ENCODE measurements at regions not wholly inside any gene's neighbourhood (a gene's known extent, or its start where the extent isn't known, plus 50 kb on each side); places are given as distances from the start of the nearest gene placed in this dataset.
A peak's percentile ranks its signal among the peaks of the same experiment; 100 is the strongest.
"Not testable (repeated sequence)": the region's sequence is repeated elsewhere in the genome, so short reads cannot be mapped to it uniquely, and the experiment has no call there.

DNA sequence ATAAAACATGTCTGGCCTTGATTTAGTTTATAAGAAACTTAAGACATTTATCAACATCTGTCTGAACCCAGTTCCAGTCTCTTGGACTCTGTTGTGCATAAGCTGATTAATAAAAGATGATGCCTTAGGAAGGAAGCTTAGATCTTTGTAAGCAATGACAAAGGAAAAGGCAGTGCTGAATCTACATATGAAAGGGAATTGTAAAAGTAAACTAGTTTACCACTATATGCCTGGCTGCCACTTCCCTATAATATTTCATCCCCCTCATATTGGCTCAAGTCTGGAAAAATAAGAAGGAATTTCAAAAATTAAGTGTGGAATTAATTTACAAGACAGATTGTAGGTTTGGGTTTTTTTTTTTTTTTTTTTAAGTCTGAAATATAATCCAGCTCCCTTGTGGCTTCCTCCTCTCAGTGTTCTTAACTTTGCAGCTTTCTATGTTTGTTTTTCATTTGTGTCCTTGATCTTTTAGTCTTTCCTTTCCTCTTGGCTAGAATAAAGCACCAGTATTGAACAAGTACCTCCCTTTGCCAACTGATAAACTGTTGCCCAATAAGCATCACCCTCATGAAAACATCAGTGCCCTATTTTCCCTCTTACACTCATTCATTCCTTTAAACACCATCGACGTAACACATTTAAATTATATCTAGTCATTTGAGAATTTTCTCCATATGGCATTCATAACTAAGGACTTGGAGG, 146.7 kb upstream of the TBX18 start:
- DNase-seq, result no peak

DNA sequence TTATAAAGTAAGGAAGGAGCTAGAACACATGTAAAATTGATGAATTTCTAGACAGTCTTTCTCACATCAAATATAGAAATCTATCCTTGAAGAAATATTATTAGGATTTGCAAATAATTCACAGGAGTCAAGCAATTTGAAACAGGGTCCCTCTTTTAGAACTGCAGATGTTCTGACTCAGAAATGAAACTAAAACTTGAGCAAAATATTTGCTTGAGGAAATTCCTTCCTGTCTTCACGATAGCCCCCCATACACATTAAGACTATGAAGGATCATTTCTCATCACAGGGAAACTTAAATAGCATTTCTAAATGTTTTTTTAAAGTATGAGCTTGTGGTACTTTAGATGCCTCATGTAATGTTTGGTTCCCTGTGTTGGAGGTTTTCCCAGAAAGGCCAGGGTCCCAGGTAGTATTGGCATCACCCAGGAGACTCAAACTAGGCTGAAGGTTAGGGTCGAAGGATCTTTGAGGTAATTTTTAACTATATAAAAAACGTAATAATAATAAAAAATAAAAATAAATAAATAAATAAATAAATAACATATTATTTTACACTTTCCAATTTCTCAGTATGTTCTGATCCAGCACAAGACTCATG, 144.0 kb upstream of the TBX18 start:
- no peak for DNase-seq

DNA sequence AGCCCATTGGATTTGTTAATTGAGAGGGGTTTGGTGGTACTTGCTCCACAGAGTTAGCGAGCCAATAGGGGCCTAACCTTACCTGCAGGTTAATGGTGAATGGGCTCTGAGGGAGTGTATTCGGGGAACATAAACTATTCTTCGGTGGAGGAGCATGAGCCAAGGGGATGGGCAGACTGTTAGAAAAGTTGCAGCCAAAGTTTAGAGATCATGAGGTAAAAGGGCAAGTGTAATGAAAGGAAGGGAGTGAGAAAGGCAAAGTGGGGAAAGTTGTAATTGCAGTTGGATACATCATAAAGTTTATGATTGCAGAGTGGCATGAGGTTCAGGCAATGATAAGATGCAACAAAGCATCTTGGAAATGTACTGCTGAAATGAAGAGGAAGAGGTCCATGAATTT, 142.1 kb upstream of the TBX18 start:
- no peak for DNase-seq

DNA sequence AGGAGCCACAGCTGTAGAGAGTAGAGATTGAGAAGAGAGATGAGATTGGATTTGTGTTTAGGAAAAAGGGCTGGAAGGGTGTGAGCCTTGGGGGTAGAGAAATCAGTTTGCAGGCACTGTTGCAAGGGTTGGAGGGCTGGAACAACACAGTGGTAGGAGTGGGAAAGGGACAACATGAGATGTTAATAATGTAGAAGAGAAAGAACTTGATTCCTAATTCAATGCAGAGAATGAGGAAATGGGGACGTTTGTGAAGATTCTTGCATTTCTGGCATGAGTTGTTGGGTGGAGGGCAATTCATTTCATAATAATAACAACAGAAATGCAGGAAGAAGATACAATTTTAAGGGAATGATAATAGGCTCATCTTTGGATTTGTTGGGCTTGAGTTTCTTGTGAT, 141.4 kb upstream of the TBX18 start:
- no peak for DNase-seq

DNA sequence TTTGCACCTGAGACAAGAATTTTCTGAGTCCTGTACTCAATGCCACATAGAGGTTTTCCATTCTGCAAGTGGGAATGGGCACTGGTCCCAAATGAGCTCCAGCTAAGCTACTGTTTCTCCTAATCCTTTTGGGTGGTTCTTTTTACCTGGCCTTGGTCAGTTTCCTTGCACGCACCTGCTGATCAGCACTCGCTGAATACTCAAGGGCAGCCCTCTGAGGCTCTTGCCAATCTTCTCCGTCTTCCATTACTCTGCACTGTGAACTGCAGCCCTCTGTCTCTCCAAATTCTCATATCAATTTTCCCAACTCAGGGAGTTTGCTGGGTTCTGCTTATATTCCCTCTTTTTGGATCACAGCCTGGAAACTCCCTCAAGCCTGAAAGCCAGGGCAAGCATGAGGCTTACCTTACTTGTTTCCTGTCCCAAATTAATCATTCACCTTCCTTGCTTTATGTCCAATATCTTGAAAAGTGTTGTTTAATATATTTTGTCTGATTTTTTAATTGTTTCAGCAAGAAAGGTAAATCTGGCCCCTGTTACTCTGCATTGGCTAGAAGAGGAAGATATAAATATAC, 138.0 kb upstream of the TBX18 start:
- DNase-seq, result no peak

DNA sequence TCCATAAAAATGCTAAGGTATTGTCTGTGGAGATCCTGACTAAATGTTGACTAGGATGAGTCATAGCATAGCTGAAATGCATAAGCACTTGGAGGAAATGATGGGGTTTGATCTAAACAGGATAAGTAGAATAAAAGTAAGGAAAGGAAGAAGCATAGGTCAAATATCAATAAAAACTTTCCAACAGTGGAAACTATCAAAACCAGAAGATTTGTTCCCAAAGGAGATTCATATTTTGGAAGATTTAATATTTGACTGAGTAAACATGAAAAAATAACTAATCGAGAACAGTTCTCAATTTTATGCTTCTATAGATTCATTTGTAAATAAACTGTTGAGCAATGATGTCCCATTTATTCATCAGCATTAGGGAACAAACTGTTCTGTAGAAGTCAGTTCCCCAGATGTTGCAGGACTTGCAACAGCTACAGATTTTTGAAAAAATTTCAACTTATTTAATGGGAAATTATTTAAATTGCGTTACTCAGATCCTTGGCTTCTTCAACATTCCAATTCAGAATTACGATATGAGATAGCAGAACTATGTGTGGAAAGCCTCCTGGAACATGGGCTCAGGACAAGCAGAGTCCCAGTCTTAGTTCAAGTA, 133.7 kb upstream of the TBX18 start:
- peak; percentile 1 for DNase-seq

DNA sequence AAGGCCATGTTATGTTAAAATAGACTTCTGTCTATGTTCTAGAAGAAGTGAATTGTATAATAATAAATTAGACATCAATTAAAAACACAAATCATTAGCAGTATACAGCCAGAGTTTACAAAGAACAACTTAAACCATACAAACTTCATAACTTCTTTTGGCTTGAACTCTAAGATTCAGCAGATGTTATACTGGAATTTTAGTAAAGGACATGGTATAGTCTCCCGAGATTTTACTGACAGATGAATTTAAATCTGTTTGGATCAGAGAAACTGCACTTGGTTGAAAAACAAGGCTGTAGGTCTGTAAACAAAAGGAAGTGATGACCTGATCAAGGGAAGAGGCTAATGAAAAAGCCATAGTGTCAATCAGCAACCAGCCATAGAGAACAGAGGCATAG, 132.6 kb upstream of the TBX18 start:
- no peak for DNase-seq

DNA sequence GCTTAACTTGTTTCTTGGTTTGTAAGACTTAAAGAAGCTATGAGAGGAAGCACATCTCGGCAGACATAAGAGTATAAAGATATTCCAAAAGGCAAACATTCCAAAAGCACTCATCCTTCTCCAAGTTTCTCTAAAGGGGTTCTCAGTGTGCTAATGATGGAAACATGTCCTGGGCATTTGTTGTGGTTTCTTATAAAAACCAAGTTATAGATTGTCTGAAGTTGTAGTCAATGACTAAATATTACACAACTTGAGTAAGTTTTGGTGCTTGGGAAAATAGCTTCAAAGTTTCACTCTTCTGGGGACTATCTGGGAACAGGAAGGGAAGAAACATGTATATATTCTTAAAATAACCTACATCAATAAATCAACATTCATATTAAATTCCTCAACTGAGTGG, 128.3 kb upstream of the TBX18 start:
- no peak for DNase-seq

DNA sequence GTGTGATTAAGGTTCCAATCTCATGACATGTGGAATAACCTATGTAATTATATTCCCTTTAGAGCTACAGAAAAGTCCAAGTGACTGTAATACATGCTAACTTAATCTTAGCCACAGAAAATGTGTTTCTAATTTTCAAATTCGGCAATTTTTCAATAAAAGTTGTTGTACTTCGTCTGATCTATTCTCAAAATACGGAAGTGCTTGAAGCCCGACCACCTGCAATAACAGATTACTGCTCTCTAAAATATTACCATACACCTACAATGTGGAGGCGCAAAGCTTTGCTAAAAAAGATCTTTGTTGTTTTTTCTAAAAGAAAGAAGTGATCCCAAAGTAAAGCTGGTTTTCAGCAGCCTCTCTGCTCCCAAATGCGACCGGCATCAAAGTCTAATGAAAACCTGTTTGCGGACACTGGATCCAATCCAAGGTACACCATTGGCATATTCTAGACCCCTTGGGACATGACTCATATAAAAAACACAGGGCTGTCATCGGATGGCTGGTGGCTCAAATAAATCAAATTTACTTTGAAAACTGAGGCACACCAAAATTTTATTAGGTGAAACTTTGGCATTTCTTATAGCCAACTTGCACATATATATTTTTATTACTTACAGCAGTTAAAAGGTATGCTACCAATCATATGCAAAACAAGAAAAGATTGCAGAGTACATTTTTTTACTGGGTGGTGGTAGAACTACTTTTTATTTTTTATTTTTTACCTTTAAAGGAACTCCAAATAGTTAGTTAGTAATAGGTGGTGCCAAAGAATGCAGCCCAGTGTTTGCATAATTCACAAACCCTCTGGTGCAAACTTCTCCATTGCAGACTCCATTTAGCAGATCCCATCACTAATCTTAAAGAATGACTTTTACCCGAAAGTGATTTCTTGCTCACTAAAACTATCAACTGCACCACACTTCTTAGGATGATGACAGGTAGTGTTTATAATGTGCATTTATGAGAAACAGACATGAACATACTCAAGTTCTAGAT, 118.7 kb upstream of the TBX18 start:
- DNase-seq, result no peak

DNA sequence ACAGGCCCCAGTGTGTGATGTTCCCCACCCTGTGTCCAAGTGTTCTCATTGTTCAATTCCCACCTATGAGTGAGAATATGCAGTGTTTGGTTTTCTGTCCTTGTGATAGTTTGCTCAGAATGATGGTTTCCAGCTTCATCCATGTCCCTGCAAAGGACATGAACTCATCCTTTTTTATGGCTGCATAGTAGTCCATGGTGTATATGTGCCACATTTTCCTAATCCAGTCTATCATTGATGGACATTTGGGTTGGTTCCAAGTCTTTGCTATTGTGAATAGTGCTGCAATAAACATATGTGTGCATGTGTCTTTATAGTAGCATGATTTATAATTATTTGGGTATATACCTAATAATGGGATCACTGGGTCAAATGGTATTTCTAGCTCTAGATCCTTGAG, 115.0 kb upstream of the TBX18 start:
- not testable (repeated sequence) for DNase-seq

DNA sequence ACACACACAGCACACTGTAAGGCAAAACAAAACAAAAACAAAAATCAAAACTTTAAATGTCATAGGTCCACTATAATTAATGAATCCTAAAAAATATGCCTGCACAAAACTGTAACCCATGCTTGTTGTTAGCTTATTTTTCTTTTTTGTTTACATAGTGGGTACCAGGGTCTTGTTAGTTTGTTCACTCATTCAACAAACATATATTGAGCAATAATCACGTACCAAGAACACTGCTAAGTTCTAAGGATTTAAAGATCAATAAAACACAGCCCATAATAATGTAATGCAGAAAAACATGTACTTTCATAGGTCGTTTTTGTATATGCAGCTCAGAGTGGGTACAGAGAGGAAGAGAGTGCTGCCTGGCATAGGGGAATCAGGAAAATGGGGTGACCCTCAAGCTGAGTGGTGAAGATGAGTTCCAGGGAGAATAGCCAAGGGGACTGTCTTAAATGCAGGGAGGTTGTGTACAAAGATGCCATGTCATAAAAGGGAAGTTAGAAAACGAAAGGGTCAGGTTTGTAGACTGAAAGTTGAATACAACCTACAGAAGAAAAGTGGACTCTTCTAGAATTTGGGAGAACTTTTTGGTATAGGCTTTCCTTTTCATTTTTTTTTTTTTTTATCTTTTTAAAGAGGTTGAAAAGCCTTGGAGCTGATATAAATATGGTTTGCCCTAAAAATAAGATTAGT, 113.3 kb upstream of the TBX18 start:
- DNase-seq, result no peak

DNA sequence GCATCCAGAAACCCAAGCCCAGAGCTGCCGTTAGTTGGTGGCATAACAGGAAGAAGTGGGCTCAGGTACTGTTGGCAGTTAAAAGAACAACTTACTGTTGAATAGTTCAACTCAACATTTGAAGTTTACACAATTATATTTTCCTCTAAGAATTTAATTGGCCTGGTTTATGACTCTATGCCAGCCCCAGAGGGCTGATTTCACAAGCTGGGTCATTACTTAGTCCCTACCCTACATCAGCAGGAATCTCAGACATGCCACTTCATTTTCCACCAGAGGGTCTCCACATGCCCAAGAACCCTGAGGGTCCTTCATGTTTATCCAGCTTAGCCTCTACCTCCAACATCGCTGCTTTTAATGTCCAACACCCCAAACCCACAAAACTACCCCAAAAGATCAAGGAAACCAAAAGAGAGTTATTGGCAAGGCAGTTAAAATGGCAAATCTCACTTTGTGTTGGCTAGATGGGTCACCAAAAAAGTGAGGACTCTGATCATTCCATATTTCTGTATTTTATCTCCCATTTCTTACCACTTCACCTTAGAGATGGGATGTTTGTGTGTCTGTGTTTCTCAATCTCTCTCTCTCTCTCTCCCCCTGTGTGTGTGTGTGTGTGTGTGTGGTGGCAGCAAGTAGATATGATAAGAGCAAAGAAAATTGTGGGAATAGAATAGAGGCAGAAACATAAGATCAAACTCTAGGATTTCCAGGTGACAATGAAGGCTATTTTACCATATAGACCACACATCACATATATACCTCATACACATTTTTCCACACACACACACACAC, 112.5 kb upstream of the TBX18 start:
- DNase-seq, result no peak

DNA sequence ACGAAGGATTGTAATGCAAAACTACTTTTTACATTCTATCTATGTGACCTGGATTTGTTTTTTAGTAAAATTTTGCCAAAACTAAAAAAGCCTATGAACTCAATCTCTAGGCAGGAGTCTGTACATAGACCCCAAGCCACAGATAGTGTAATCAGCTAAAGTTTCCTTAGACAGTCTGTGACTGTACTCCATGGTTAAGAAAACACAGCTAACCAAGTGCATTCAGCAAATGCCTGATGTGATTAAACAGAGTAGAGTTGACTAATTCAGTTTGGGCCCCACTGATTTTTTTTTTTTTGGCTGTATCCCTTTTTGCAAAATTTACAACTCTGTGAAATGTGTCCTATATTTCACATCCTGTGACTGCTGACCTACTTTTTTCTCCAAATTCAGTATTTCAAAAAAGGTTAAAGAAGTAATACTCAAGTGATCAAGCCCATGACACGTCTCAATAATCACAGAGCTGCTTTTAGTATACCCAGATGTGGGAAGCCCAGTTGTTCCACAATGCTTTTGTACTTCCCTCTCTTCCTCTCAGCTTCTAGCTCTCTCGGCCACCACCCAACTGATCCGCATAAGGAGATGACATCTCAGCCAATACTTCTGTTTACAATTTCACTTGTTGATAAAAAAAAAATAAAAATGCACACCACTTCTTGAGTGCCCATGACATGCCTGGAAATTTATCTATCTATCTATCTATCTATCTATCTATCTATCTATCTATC, 108.8 kb upstream of the TBX18 start:
- no peak for DNase-seq

DNA sequence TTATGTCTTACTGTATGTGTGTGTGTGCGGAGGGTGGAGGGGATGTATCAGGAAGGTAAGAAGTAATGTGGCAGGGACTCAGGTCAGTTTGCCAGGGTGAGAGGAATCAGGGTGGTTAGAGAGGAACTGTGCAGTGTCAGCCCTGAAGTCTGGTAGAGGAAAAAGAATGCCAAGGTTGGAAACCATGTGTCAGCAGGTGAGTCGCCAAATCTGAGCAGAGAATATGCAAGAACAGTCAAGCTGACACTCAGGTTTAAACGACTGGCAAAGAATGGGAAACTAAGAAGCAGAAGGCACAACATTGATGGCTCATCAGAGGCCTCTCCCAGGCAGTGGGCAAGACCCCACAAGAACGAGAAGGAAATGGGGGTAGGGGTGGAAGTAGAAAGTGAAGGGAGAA, 107.5 kb upstream of the TBX18 start:
- no peak for DNase-seq

DNA sequence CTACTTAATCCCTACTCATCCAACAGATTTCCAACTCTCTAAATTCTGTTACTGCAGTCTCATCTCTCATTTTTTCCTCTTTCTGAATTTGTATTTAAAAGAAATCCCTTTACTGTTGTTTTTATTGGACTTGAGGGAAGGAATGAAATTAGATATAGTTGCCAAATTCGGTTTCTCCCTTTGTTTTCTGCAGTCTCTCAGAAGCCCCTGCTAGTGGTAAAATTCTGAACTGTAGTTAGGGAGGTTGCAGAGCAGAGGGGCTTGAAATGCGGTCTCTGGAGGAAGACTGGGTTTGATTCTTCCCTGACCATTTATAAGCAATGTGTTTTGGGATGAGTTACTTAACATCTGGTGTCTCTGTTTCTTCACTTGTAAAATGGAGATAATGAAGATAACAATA, 106.3 kb upstream of the TBX18 start:
- DNase-seq, result no peak

DNA sequence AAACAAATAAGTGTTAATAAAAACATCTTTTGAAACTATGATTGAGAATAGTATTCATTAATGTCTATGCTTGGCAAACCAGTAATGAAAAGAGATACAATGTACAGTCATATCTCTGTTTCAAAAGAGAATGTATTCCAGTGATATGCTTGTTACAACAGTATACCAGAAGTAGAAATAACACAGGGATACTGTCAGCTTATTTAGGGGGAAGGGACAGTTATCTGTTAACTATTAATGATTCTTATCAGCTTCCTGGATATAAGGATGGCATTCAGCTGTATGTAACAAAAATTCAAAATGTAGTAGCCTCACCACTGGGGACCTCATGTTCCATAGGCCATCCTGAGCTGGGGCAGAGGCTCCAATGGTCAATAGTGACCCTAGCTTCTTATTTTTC, 103.8 kb upstream of the TBX18 start:
- DNase-seq, result no peak

DNA sequence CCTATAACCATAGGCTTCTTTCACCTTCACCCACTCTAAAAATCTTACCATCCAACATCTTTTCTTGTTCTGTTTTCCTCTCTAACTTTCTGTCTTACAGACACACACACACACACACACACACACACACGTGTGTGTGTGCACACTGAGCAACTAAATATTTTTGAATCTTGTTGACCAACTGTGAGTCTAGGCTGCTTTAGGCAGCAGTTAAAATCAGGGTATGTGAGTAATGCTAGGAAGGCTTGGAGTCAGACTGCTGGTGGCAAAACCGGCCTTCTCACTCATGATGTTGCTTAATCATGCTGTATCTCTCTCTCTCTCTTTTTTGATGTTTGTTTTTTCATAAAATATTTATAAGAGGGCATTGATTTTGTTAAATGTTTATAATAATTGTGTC, 103.1 kb upstream of the TBX18 start:
- DNase-seq, result no peak

DNA sequence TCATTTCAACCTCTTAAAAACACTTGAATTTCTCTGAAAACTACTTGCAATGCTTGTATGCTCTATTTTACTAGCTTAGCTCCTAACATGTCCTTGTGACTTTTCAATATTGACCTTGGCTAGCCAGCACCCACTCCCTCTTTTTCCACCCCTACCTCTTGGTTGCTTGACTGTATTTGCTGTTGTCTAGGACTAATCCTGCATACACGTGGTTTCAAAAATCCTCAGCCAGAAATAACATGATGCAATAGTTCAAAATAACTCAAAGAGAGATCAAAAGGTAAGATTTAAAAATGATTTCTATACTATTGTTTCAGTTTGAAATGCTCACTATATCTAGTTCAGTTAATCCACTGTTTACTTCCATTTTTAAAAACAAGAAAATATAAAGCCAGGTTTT, 102.3 kb upstream of the TBX18 start:
- no peak for DNase-seq

DNA sequence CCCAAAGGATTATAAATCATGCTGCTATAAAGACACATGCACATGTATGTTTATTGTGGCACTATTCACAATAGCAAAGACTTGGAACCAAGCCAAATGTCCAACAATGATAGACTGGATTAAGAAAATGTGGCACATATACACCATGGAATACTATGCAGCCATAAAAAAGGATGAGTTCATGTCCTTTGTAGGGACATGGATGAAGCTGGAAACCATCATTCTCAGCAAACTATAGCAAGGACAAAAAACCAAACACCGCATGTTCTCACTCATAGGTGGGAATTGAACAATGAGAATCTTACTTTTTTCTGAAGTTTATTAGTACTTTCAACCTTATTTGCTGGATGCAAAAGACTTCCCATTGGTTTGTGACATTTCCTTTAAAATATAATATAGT, 101.0 kb upstream of the TBX18 start:
- not testable (repeated sequence) for DNase-seq

DNA sequence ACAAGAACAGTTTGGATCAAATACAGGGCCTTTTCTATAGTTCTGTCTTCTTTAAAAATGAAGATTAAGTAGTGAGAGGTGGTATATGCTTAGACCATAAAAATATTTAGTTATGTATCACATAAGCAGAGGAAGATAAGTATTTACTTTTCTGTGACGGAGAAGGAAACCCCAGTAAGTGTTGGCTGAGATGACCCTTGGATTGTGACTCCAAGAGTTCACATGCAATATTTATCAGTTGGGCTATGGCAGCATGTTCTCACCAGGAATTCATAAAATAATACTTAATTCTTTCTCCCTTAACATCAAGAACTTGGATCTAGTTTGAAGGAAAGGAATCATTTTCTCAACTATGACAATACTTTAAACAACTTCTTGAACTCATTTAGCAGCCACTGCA, 98.4 kb upstream of the TBX18 start:
- no peak for DNase-seq

DNA sequence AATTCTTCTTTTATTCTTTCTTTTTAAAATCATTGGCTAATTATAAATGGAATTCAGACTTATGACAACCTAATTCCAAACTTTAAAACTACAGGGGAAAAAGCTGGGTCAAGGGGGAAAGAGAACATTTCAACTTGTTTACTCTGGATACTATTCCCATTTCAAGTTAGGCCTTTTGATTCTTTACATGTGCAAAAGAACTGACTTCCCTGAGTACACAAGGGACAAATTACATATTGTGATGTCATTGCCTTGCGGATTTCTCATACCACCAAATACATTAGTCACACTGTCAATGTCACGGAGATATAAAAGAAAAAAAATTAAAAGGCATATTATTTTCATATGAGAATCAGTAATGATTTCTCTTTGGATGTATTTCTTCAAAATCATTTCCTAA, 96.5 kb upstream of the TBX18 start:
- no peak for DNase-seq

Measured in amniotic stem cell (primary cell).